22Rv1 (cell line): ENCODE measurements at regions not wholly inside any gene's neighbourhood (a gene's known extent, or its start where the extent isn't known, plus 50 kb on each side); places are given as distances from the start of the nearest gene placed in this dataset.

ENCODE experiments used
- CTCF ChIP-seq: fragments of 450-650 bp; IDR thresholded peaks from 2 replicates; pipeline ENCODE4 v1.5.1; 2017; ENCODE audit warnings: mild to moderate bottlenecking
- ZFX ChIP-seq: fragments of 450-650 bp; IDR thresholded peaks from 2 replicates; pipeline ENCODE4 v1.6.1; 2017; ENCODE audit warnings: antibody characterized with exemption, borderline replicate concordance

- no peak for TF ChIP-seq CTCF
- no peak for TF ChIP-seq ZFX
These were observed 162.9 kb upstream of the RAB4A start for GRCh38 chr1:229107972-229108371.
